GM13977 (cell line): ENCODE measurements at regions not wholly inside any gene's neighbourhood (a gene's known extent, or its start where the extent isn't known, plus 50 kb on each side); places are given as distances from the start of the nearest gene placed in this dataset.

Experiments used
- DNase-seq: peaks from one replicate; pipeline ENCODE4 v3.0.0; 2012; ENCODE audit warnings: low spot score
- CTCF ChIP-seq: IDR thresholded peaks from 2 replicates; pipeline ENCODE4 v1.5.1; 2012; ENCODE audit warnings: mild to moderate bottlenecking, control low read depth; ENCODE audit not compliant: insufficient read depth; ENCODE audit errors: extremely low read depth, missing control alignments
- in situ Hi-C: fragments of 300-500 bp; cut with MboI; formaldehyde crosslinking; loops from one replicate; pipeline ENCODE4 v1.12.0; 2022; ENCODE audit warnings: low sequenced_read_pairs, low pct_unique_long_range_greater_than_20kb, mixed read lengths, inconsistent platforms; ENCODE audit not compliant: unreplicated experiment

- DNase-seq, result no peak
- in situ Hi-C loops, result no loop called here
- no peak for TF ChIP-seq CTCF
These were observed 549.4 kb upstream of the MDFIC2 start for GRCh38 chr3:70861855-70862254.

GRCh38 chr3:70861234-70861633 is 548.8 kb upstream of the MDFIC2 start:
- no peak for TF ChIP-seq CTCF

GRCh38 chr3:70857916-70858315 is 545.5 kb upstream of the MDFIC2 start:
- no peak for TF ChIP-seq CTCF
- DNase-seq, result no peak
- in situ Hi-C loops, result no loop called here

More at GRCh38 chr3:70861234-70861633, 548.8 kb upstream of the MDFIC2 start:
- in situ Hi-C loops, result no loop called here
- DNase-seq, result no peak

- in situ Hi-C loops, result no loop called here
- TF ChIP-seq CTCF, result no peak
- DNase-seq, result peak; percentile 15
These were observed 544.1 kb upstream of the MDFIC2 start for GRCh38 chr3:70856414-70857162.

GRCh38 chr3:70855149-70855548 is 542.7 kb upstream of the MDFIC2 start:
- in situ Hi-C loops, result no loop called here
- no peak for DNase-seq
- no peak for TF ChIP-seq CTCF

- in situ Hi-C loops, result no loop called here
- DNase-seq, result no peak
- TF ChIP-seq CTCF, result no peak
These were observed 541.7 kb upstream of the MDFIC2 start for GRCh38 chr3:70854108-70854507.
